GM19239 (cell line): ENCODE measurements at regions not wholly inside any gene's neighbourhood (a gene's known extent, or its start where the extent isn't known, plus 50 kb on each side); places are given as distances from the start of the nearest gene placed in this dataset.
"Not testable (repeated sequence)": the region's sequence is repeated elsewhere in the genome, so short reads cannot be mapped to it uniquely, and the experiment has no call there.

Experiments
- DNase-seq: peaks from one replicate; pipeline ENCODE4 v3.0.0; 2011; ENCODE audit warnings: low spot score; ENCODE audit not compliant: insufficient read length
- FAIRE-seq: peaks from 2 replicates; lab custom pipeline; 2011; peaks lifted over from hg19 to GRCh38; lab: Jason Lieb, UNC

GRCh38 chr13:70580825-70581224, 472.6 kb upstream of the KLHL1 start:
- FAIRE-seq = no peak
- DNase-seq = no peak

GRCh38 chr13:70579941-70580340, 471.7 kb upstream of the KLHL1 start:
- DNase-seq (no peak), FAIRE-seq (no peak)

DNA sequence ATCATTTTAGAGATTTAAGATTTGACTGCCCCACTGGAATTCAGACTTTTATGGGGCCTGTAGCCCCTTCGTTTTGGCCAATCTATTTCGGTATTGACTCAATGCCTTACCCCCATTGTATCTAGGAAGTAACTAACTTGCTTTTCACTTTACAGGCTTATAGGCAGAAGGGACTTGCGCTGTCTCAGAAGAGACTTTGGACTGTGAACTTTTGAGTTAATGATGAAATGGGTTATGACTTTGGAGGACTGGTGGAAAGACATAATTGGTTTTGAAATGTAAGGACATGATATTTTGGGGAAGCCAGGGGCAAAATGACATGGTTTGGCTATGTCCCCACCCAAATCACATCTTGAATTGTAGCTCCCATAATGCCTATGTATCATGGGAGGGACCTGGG, 463.0 kb upstream of the KLHL1 start:
- no peak for DNase-seq
- no peak for FAIRE-seq

DNA sequence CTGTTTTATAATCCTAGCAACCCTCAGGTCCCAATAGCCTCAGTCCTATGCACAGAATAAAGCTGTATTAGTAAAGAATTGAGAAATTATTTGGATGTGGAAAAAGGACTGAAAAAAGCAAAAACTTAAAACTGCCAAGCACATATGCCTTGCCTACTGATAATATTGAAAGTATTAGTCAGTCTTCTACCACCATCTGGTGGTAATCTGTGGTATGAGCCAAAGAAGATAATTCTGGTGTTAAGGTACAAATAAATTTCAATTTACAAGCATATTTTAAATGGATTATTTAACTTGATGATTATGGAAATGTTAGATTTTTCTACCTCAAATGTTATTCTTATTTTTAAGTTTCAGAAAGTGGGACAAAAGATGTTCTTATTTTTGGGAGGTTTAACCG, 460.3 kb upstream of the KLHL1 start:
- FAIRE-seq = no peak
- DNase-seq = peak; percentile 2

- no peak for FAIRE-seq
- no peak for DNase-seq
These were observed 436.5 kb upstream of the KLHL1 start for GRCh38 chr13:70544706-70545105.

DNA sequence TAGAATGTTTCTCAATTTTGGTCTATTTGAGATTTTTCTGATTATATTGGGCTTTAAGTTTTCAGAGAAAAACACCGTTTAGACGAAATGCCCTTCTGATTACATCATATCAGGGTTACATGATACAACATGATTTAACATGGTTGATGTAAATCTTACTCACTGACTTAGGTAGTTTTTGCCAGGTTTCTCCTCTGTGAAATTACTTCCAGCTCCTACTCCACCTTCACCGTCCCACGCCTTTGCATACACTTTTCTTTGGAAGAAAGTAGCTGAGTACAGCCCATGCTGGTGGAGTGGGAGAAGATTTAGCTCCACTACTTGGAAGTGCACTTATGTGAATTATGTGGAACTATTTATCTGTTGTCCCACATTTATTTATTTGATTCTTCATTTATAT, 433.2 kb upstream of the KLHL1 start:
- FAIRE-seq = no peak
- no peak for DNase-seq

DNA sequence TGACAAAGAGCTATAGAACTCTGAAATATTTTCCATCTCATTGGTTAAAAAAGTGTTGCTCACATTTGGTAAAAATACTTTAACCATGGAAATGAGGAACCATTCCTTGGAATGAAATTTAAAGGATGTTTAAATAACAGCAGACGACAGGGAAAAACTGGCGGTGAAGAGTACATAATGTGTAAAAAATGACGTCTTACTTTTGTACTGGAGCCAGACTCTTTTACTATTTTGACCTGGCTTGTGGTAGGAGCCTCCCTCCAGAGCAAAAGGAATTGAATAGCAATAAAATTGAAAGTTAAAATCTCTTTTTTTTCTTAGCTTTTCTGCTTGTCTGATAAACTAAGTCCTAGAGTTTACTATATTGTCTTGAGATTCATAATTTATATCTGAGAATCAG, 426.2 kb upstream of the KLHL1 start:
- FAIRE-seq = no peak
- DNase-seq = no peak

GRCh38 chr13:70529652-70530051, 421.4 kb upstream of the KLHL1 start:
- FAIRE-seq = no peak
- no peak for DNase-seq

- DNase-seq (no peak), FAIRE-seq (no peak)
These were observed 419.3 kb upstream of the KLHL1 start for GRCh38 chr13:70527599-70527998.

GRCh38 chr13:70523622-70524021, 415.4 kb upstream of the KLHL1 start:
- DNase-seq = no peak
- no peak for FAIRE-seq

DNA sequence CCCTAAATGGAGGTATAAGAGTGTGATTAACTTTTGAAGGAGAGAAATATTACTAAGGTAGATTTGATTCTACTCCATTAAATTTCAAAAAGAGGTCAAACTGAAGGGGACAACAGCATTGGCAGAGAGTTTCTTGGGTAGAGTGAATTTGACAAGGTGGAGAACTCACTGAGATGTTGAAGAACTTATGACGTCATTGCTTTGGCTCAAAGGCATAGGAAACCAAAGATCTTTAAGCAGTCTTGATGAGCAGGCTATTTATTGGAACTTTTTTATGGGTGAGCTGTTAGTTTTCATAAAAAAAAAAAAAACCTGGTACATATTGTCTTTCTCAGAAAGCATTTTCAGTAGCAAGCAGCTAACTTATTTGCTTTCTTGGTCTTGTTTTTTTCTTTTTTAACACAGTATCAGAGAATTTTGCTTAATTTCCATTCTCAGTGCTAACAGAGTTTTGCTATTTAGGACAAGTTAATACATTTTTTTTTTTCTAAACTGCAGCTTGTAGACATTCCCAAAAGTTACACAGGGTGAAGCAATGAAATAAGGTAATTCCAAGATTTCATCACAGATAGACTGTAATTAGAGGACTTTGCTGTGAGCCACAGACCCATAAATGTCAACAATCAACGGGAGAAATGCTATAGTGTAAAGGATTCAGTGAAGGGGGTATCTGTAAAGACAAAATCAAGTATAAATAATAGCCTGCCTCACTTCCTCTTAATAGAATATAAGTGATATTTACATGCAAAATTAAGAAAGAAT, 412.2 kb upstream of the KLHL1 start:
- DNase-seq = no peak
- FAIRE-seq = no peak

DNA sequence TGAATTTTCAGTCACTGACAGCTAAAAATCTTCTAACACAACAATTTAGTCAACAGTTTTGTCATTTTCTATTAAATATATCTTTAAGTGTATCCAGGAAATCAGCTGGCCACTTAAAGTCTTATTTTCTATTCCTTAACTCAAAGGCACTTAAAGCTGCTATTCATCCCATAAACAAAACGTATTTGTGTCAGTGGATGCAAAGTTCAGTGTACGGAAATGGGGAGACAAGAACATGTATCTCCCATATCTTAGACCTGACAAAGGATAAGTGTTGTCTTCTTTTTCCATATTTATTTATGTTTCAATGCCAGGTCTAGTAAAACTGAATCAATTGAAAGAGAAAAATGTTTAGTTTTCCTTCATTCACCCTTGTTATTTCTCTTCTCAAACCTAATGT, 409.8 kb upstream of the KLHL1 start:
- no peak for DNase-seq
- no peak for FAIRE-seq

- DNase-seq (no peak), FAIRE-seq (no peak)
These were observed 408.0 kb upstream of the KLHL1 start for GRCh38 chr13:70516226-70516625.

DNA sequence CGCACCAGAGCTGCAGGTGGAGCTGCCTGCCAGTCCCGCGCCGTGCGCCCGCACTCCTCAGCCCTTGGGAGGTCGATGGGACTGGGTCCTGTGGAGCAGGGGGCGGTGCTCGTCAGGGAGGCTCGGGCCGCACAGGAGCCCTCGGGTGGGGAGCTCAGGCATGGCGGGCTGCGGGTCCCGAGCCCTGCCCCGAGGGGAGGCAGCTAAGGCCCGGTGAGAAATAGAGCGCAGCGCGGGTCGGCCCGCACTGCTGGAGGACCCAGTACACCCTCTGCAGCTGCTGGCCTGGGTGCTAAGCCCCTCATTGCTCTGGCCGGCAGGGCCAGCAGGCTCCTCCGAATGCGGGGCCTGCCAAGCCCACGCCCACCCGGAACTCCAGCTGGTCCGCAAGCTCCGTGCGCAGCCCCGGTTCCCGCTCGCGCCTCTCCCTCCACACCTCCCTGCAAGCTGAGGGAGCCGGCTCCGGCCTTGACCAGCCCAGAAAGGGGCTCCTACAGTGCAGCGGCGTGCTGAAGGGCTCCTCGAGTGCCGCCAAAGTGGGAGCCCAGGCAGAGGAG, 403.7 kb upstream of the KLHL1 start:
- not testable (repeated sequence) for DNase-seq, FAIRE-seq

- FAIRE-seq (no peak), DNase-seq (no peak)
These were observed 397.6 kb upstream of the KLHL1 start for GRCh38 chr13:70505809-70506208.

GRCh38 chr13:70502944-70503343, 394.7 kb upstream of the KLHL1 start:
- DNase-seq (no peak), FAIRE-seq (no peak)

GRCh38 chr13:70490320-70490935, 382.2 kb upstream of the KLHL1 start:
- FAIRE-seq = no peak
- no peak for DNase-seq

GRCh38 chr13:70484931-70485330, 376.7 kb upstream of the KLHL1 start:
- DNase-seq (no peak), FAIRE-seq (no peak)

GRCh38 chr13:70483599-70484276, 375.5 kb upstream of the KLHL1 start:
- FAIRE-seq (no peak), DNase-seq (no peak)

DNA sequence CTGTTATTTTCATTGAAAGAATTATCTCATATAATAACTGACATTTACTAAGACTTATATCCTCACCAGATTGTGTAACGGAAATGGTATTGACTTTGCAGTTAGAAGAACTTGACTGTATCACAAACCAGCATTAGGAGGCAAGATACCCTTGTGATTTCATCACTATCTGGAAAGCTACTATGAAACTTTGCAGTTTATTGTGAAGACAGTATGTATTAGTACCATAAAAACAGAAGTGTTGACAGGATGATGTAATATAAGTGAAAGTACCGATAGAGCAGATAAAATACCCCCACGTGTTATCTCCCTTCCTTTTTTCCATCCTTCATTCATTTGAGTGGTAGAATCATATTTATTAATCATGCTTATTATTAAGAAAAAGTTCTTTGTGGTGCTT, 365.7 kb upstream of the KLHL1 start:
- DNase-seq = no peak
- FAIRE-seq = no peak

DNA sequence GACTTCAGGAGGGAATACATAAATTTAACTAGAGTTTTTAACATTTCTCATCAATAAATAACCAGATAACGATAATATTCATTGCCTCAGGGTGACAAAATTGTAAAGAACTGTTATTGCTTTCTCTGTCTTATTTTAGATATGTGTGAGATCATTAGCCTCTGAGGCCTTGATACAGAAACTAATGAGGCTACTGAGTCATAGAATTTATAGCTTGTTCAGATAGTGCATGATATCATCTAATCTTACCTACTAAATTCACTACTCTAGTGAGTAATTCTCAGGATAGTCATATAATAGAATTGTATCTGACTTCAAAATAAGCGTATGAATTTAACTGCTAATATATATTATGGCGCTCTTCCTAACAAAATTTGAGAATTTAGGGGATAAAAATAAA, 360.8 kb upstream of the KLHL1 start:
- no peak for FAIRE-seq

More for the DNA sequence above, 360.8 kb upstream of the KLHL1 start:
- no peak for DNase-seq
